ENCODE measurements at regions not wholly inside any gene's neighbourhood (a gene's known extent, or its start where the extent isn't known, plus 50 kb on each side); places are given as distances from the start of the nearest gene placed in this dataset.
"Not testable (repeated sequence)": the region's sequence is repeated elsewhere in the genome, so short reads cannot be mapped to it uniquely, and the experiment has no call there.

GRCh38 chr5:92207151-92207550 is 824.0 kb upstream of the ARRDC3 start:
- no peak for DNase-seq (ENCODE audit: low read depth, low spot score)
- POLR2A ChIA-PET: no interaction called here
- TF ChIP-seq CTCF (IDR thresholded peaks at IDR 0.05; ENCODE audit: insufficient read depth, low read length, missing control alignments): no peak
- CTCF ChIA-PET: no interaction called here
- H3K4me3 ChIP-seq (ENCODE audit: low read depth, low read length): no peak overlapping the region

- no peak overlapping the region for H3K4me3 ChIP-seq (ENCODE audit: low read depth, low read length)
- DNase-seq (ENCODE audit: low read depth, low spot score): no peak
- TF ChIP-seq CTCF (IDR thresholded peaks at IDR 0.05; ENCODE audit: insufficient read depth, low read length, missing control alignments): no peak
- CTCF ChIA-PET: no interaction called here
- POLR2A ChIA-PET: no interaction called here
These were observed 823.6 kb upstream of the ARRDC3 start for GRCh38 chr5:92206681-92207080.

- POLR2A ChIA-PET; H3K4me3 ChIP-seq (ENCODE audit: low read depth, low read length); DNase-seq (ENCODE audit: low read depth, low spot score); CTCF ChIA-PET: not testable (repeated sequence)
These were observed 815.9 kb upstream of the ARRDC3 start for GRCh38 chr5:92199035-92199434.

GRCh38 chr5:92181656-92182055 is 798.5 kb upstream of the ARRDC3 start:
- TF ChIP-seq CTCF (IDR thresholded peaks at IDR 0.05; ENCODE audit: insufficient read depth, low read length, missing control alignments): no peak
- ChIA-PET CTCF (no interaction called here), POLR2A (no interaction called here)
- H3K4me3 ChIP-seq (ENCODE audit: low read depth, low read length): no peak overlapping the region
- DNase-seq (ENCODE audit: low read depth, low spot score): no peak

GRCh38 chr5:92180391-92180790 is 797.3 kb upstream of the ARRDC3 start:
- no peak for DNase-seq (ENCODE audit: low read depth, low spot score)
- POLR2A ChIA-PET: no interaction called here
- no peak for TF ChIP-seq CTCF (IDR thresholded peaks at IDR 0.05; ENCODE audit: insufficient read depth, low read length, missing control alignments)
- CTCF ChIA-PET: no interaction called here
- no peak overlapping the region for H3K4me3 ChIP-seq (ENCODE audit: low read depth, low read length)

GRCh38 chr5:92179651-92180050 is 796.5 kb upstream of the ARRDC3 start:
- H3K4me3 ChIP-seq (ENCODE audit: low read depth, low read length): no peak overlapping the region
- no peak for TF ChIP-seq CTCF (IDR thresholded peaks at IDR 0.05; ENCODE audit: insufficient read depth, low read length, missing control alignments)
- ChIA-PET POLR2A (no interaction called here), CTCF (no interaction called here)
- no peak for DNase-seq (ENCODE audit: low read depth, low spot score)

- TF ChIP-seq CTCF (IDR thresholded peaks at IDR 0.05; ENCODE audit: insufficient read depth, low read length, missing control alignments): no peak
- ChIA-PET CTCF (no interaction called here), POLR2A (no interaction called here)
- no peak overlapping the region for H3K4me3 ChIP-seq (ENCODE audit: low read depth, low read length)
- no peak for DNase-seq (ENCODE audit: low read depth, low spot score)
These were observed 794.9 kb upstream of the ARRDC3 start for GRCh38 chr5:92177926-92178487.

Data from AG04449 (cell line).